Thyroid gland (tissue), 4 donors: ENCODE measurements at regions not wholly inside any gene's neighbourhood (a gene's known extent, or its start where the extent isn't known, plus 50 kb on each side); places are given as distances from the start of the nearest gene placed in this dataset.

ENCODE experiments used
- CTCF ChIP-seq, 6 experiments: fragments of 200-600 bp in 3 of 6; fragments of 450-650 bp in 3 of 6; sonication (generic) in 3 of 6; IDR thresholded peaks; one replicate each; pipeline ENCODE4 v1.5.1; 2016 to 2019; ENCODE audit warnings: antibody characterized with exemption in 6 of 6, mild to moderate bottlenecking in 2 of 6, inconsistent platforms in 1 of 6, moderate library complexity in 1 of 6
- POLR2A ChIP-seq, 2 donors: fragments of 450-650 bp; IDR thresholded peaks; one replicate each; pipeline ENCODE4 v1.6.1; 2017; ENCODE audit warnings: antibody characterized with exemption in 2 of 2, mild to moderate bottlenecking in 2 of 2, moderate library complexity in 1 of 2

GRCh38 chr4:126512979-126513378 is 1119.8 kb upstream of the INTU start:
- TF ChIP-seq CTCF (IDR thresholded peaks at IDR 0.05) (no peak), POLR2A (IDR thresholded peaks at IDR 0.05) (no peak)
